ENCODE measurements at regions not wholly inside any gene's neighbourhood (a gene's known extent, or its start where the extent isn't known, plus 50 kb on each side); places are given as distances from the start of the nearest gene placed in this dataset.

- TF ChIP-seq REST (IDR thresholded peaks at IDR 0.05; ENCODE audit: insufficient replicate concordance, low read depth) (no peak), CTCF (IDR thresholded peaks at IDR 0.05; ENCODE audit: insufficient read depth, low read length) (no peak), GABPA (IDR thresholded peaks at IDR 0.05; ENCODE audit: low read depth) (no peak), SPI1 (IDR thresholded peaks at IDR 0.05; ENCODE audit: borderline replicate concordance, low read depth) (no peak), POLR2AphosphoS5 (IDR thresholded peaks at IDR 0.05; ENCODE audit: low read depth) (no peak)
Measured at GRCh38 chr7:26479581-26479980, 187.9 kb downstream of the SNX10 start.

Measured in HL-60 (cell line).